ENCODE measurements at regions not wholly inside any gene's neighbourhood (a gene's known extent, or its start where the extent isn't known, plus 50 kb on each side); places are given as distances from the start of the nearest gene placed in this dataset.

DNA sequence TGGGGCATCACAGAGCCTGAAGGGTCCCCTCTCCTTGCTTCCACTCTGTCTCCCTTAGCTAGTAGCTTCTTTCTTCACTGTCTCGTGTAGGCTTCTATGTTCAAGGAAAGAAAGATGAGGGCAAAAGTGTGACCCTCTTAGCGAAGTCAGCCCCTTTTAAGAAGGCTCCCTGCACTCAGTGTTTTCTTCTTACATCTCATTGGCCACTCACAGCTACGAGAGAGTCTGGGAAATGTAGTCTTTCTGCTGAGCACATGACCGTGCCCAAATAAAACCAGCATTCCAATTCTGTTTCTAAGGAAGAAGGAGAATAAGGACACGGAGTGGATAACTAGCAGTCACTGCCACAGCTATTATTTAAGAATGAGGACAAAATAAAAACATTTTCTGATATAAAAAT, 104.9 kb upstream of the TNR start:
- TF ChIP-seq, protein P1, sequence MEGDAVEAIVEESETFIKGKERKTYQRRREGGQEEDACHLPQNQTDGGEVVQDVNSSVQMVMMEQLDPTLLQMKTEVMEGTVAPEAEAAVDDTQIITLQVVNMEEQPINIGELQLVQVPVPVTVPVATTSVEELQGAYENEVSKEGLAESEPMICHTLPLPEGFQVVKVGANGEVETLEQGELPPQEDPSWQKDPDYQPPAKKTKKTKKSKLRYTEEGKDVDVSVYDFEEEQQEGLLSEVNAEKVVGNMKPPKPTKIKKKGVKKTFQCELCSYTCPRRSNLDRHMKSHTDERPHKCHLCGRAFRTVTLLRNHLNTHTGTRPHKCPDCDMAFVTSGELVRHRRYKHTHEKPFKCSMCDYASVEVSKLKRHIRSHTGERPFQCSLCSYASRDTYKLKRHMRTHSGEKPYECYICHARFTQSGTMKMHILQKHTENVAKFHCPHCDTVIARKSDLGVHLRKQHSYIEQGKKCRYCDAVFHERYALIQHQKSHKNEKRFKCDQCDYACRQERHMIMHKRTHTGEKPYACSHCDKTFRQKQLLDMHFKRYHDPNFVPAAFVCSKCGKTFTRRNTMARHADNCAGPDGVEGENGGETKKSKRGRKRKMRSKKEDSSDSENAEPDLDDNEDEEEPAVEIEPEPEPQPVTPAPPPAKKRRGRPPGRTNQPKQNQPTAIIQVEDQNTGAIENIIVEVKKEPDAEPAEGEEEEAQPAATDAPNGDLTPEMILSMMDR (IDR thresholded peaks at IDR 0.05; ENCODE audit: insufficient read depth, low read length, poor library complexity, severe bottlenecking) = no peak
- no peak for TF ChIP-seq EZH2phosphoT487 (conservative IDR thresholded peaks at IDR 0.05; ENCODE audit: low read length)

Data from SU-DHL-6 (cell line).